B cell (primary cell): ENCODE measurements at regions not wholly inside any gene's neighbourhood (a gene's known extent, or its start where the extent isn't known, plus 50 kb on each side); places are given as distances from the start of the nearest gene placed in this dataset.

ENCODE experiments used
- ATAC-seq: fragments of 200-7000 bp; cut with Tn5 transposase; one replicate; pipeline ENCODE4 v1.10.0; 2021; ENCODE audit warnings: low read depth, mild to moderate bottlenecking, moderate number of reproducible peaks, moderate library complexity
- CTCF ChIA-PET: fragments of 350-600 bp; sonication (Branson Sonifier 250); formaldehyde crosslinking; loops from one replicate; lab custom pipeline; 2021; ENCODE audit warnings: antibody characterized with exemption, inconsistent platforms; lab: Charles Lee
- POLR2A ChIA-PET: fragments of 350-600 bp; sonication (Branson Sonifier 250); formaldehyde crosslinking; loops from one replicate; lab custom pipeline; 2021; ENCODE audit warnings: antibody characterized with exemption; lab: Charles Lee
- DNase-seq: peaks from one replicate; pipeline ENCODE4 v3.0.0; 2013
- H2AFZ ChIP-seq: 2 replicates; pipeline ENCODE4 v1.6.1; 2012; ENCODE audit warnings: mild to moderate bottlenecking, low read depth, low read length; ENCODE audit not compliant: insufficient read depth, poor library complexity, severe bottlenecking
- H3K27ac ChIP-seq, 2 donors: 1 replicate in 1 of 2; 2 replicates in 1 of 2; pipeline ENCODE4 v1.5.1; 2012 to 2013; ENCODE audit warnings: low read length in 2 of 2, mild to moderate bottlenecking in 2 of 2, moderate library complexity in 1 of 2
- H3K27me3 ChIP-seq, 4 experiments: fragments of 200-600 bp in 1 of 4; sonication (generic) in 1 of 4; replicated peaks in 1 of 4; 1 replicate in 2 of 4; 2 replicates in 2 of 4; pipeline versions ENCODE4 v1.6.1 to v1.7.0; 2013 to 2016; ENCODE audit warnings: low read length in 3 of 4, mild to moderate bottlenecking in 2 of 4, mixed read lengths in 1 of 4, moderate library complexity in 1 of 4; ENCODE audit not compliant: insufficient read depth in 4 of 4, control insufficient read depth in 3 of 4; ENCODE audit errors: control extremely low read depth in 1 of 4
- H3K36me3 ChIP-seq, 2 experiments: replicated peaks in 1 of 2; 1 replicate in 1 of 2; 2 replicates in 1 of 2; pipeline versions ENCODE4 v1.6.1 to v1.7.1; 2013; ENCODE audit warnings: low read length in 1 of 2; ENCODE audit not compliant: insufficient read depth in 2 of 2, control insufficient read depth in 1 of 2; ENCODE audit errors: control extremely low read depth in 1 of 2, extremely low read depth in 1 of 2
- H3K4me1 ChIP-seq, 2 donors: fragments of 200-600 bp in 1 of 2; sonication (generic) in 1 of 2; 1 replicate in 1 of 2; 2 replicates in 1 of 2; pipeline versions ENCODE4 v1.5.1 to v1.6.1; 2013 to 2017; ENCODE audit warnings: low read length in 2 of 2; ENCODE audit not compliant: control insufficient read depth in 2 of 2, insufficient read depth in 2 of 2
- H3K4me2 ChIP-seq: replicated peaks from 2 replicates; pipeline ENCODE3; 2012; ENCODE audit warnings: mild to moderate bottlenecking, low read depth, low read length; ENCODE audit not compliant: poor library complexity, severe bottlenecking
- H3K4me3 ChIP-seq, 5 experiments: fragments of 200-600 bp in 1 of 5; sonication (generic) in 1 of 5; 1 replicate in 3 of 5; 2 replicates in 2 of 5; pipeline versions ENCODE4 v1.5.1 to v1.7.0; 2011 to 2016; ENCODE audit warnings: low read length in 4 of 5, mild to moderate bottlenecking in 4 of 5, low read depth in 2 of 5, control low read depth in 1 of 5, moderate library complexity in 1 of 5; ENCODE audit not compliant: insufficient read depth in 1 of 5; ENCODE audit errors: control extremely low read depth in 1 of 5, extremely low read depth in 1 of 5
- H3K79me2 ChIP-seq: fragments of 200-600 bp; sonication (generic); one replicate; pipeline ENCODE4 v1.6.0; 2016; ENCODE audit warnings: low read length; ENCODE audit not compliant: control insufficient read depth, insufficient read depth
- H3K9ac ChIP-seq: fragments of 200-600 bp; sonication (generic); 2 replicates; pipeline ENCODE4 v1.6.1; 2017; ENCODE audit warnings: mild to moderate bottlenecking, low read length, moderate library complexity
- H3K9me3 ChIP-seq, 3 donors: one replicate each; pipeline versions ENCODE4 v1.6.1 to v1.7.1; 2013; ENCODE audit warnings: low read length in 2 of 3; ENCODE audit not compliant: control insufficient read depth in 2 of 3, insufficient read depth in 1 of 3; ENCODE audit errors: control extremely low read depth in 1 of 3
- H4K20me1 ChIP-seq: 2 replicates; pipeline ENCODE4 v1.6.0; 2012; ENCODE audit warnings: mild to moderate bottlenecking, low read length; ENCODE audit not compliant: insufficient read depth, control insufficient read depth, poor library complexity, severe bottlenecking
- H3K27ac Mint-ChIP-seq: one replicate; pipeline ENCODE4 v1.8.0; 2021; ENCODE audit warnings: mixed read lengths
- H3K27me3 Mint-ChIP-seq: one replicate; pipeline ENCODE4 v1.8.0; 2021; ENCODE audit warnings: mixed read lengths
- H3K4me1 Mint-ChIP-seq: one replicate; pipeline ENCODE4 v1.8.0; 2021; ENCODE audit warnings: mixed read lengths
- H3K4me3 Mint-ChIP-seq: one replicate; pipeline ENCODE4 v1.8.0; 2021; ENCODE audit warnings: mixed read lengths
- H3K9me3 Mint-ChIP-seq: one replicate; pipeline ENCODE4 v1.8.0; 2022; ENCODE audit warnings: mixed read lengths; ENCODE audit not compliant: insufficient read depth
- EZH2 ChIP-seq: IDR thresholded peaks from 2 replicates; pipeline ENCODE4 v1.6.1; 2012; ENCODE audit warnings: borderline replicate concordance, low read depth, mild to moderate bottlenecking, moderate library complexity, low read length; ENCODE audit not compliant: insufficient read depth, poor library complexity, severe bottlenecking
- WGBS: methylation state at CpG from one replicate; pipeline ENCODE4 v1.1.5; 2013; ENCODE audit warnings: missing lambda C conversion rate; ENCODE audit not compliant: insufficient coverage; 5-methylcytosine and 5-hydroxymethylcytosine counted together
- intact Hi-C: fragments of 100-400 bp; cut with micrococcal nuclease; formaldehyde crosslinking; loops from one replicate; pipeline ENCODE4 v1.10.0; 2022
- TF ChIP-seq, protein P1 (sequence below): fragments of 200-600 bp; IDR thresholded peaks from one replicate; pipeline ENCODE4 v1.8.0; 2022; ENCODE audit warnings: antibody characterized with exemption, mild to moderate bottlenecking

DNA sequence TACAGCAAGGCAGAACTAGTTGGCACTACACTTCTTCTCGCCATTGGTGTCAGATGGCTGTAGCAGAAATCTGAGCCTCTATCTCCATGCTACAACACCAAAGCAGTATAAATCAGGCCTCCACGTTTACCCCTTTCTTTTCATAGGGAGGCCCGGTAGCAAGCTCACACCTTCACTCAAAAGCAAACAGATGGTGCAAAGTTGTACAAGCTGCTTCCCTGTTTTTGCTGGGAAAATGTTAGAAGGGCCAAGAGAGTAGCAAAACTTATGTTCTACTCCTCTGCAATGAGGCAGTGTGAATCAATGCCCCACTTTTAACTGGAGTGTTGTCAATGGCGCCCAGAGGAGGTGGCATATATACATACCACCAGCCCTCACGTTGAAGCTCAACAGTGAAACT lies 369.6 kb upstream of the NRXN1 start:
- 100% methylated on average over 1 of the region's 5 CpGs for WGBS
- Histone ChIP-seq H3K36me3 (no peaks in the 10 kb centered on the region), H2AFZ (no peak overlapping the region), H3K9me3 (peaks cover 0 to 4% (median 0%) of the 10 kb centered on the region in 3 donors), H3K4me2 (no peak overlapping the region), H4K20me1 (no peaks in the 10 kb centered on the region), H3K27me3 (no peaks in the 10 kb centered on the region), H3K9ac (no peak overlapping the region), H3K4me3 (no peak overlapping the region), H3K79me2 (no peaks in the 10 kb centered on the region), H3K27ac (no peak overlapping the region), H3K4me1 (no peaks in the 10 kb centered on the region)
- POLR2A ChIA-PET, result no interaction called here
- DNase-seq (no peak), ATAC-seq (no peak)
- CTCF ChIA-PET, result no interaction called here
- H3K27me3 Mint-ChIP-seq, result no peaks in the 10 kb centered on the region
- no peak overlapping the region for H3K27ac Mint-ChIP-seq
- intact Hi-C loops, result no loop called here
- no peak overlapping the region for H3K4me3 Mint-ChIP-seq
- H3K4me1 Mint-ChIP-seq, result no peaks in the 10 kb centered on the region
- TF ChIP-seq EZH2, result no peak
- TF ChIP-seq, protein P1, sequence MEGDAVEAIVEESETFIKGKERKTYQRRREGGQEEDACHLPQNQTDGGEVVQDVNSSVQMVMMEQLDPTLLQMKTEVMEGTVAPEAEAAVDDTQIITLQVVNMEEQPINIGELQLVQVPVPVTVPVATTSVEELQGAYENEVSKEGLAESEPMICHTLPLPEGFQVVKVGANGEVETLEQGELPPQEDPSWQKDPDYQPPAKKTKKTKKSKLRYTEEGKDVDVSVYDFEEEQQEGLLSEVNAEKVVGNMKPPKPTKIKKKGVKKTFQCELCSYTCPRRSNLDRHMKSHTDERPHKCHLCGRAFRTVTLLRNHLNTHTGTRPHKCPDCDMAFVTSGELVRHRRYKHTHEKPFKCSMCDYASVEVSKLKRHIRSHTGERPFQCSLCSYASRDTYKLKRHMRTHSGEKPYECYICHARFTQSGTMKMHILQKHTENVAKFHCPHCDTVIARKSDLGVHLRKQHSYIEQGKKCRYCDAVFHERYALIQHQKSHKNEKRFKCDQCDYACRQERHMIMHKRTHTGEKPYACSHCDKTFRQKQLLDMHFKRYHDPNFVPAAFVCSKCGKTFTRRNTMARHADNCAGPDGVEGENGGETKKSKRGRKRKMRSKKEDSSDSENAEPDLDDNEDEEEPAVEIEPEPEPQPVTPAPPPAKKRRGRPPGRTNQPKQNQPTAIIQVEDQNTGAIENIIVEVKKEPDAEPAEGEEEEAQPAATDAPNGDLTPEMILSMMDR, result no peak
- no peaks in the 10 kb centered on the region for H3K9me3 Mint-ChIP-seq

DNA sequence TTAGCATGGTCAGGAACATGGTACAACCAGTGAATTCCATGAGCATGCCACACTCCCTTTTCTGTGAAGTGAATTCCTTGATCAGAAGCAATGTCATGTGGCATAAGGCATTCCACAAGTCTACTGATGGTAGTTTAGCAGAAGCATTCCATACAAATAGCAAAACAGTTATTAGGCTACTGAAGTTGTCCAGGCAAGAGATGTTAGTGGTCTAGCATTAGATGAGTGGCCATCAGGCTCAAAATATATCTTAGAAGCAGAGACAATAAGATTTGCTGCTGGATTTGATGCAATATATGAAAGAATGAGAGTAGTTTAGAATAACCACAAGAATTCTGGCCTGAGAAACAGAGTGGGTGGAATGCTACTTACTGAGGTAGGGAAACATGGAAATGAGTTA lies 355.3 kb upstream of the NRXN1 start:
- Histone ChIP-seq H2AFZ (no peak overlapping the region), H3K79me2 (no peaks in the 10 kb centered on the region), H3K9me3 (peaks cover 0 to 23% (median 0%) of the 10 kb centered on the region in 3 donors), H3K9ac (no peak overlapping the region), H3K36me3 (no peaks in the 10 kb centered on the region), H3K4me2 (no peak overlapping the region), H3K4me1 (no peaks in the 10 kb centered on the region), H3K4me3 (no peak overlapping the region), H3K27ac (no peak overlapping the region), H4K20me1 (no peaks in the 10 kb centered on the region), H3K27me3 (no peaks in the 10 kb centered on the region)
- Mint-ChIP-seq H3K27me3 (no peaks in the 10 kb centered on the region), H3K4me1 (no peaks in the 10 kb centered on the region), H3K9me3 (no peaks in the 10 kb centered on the region), H3K27ac (no peak overlapping the region), H3K4me3 (no peak overlapping the region)
- intact Hi-C loops, result no loop called here
- POLR2A ChIA-PET, result no interaction called here
- DNase-seq, result no peak
- TF ChIP-seq, protein P1, result no peak
- TF ChIP-seq EZH2, result no peak
- CTCF ChIA-PET, result no interaction called here
- ATAC-seq, result no peak
